ENCODE measurements at regions not wholly inside any gene's neighbourhood (a gene's known extent, or its start where the extent isn't known, plus 50 kb on each side); places are given as distances from the start of the nearest gene placed in this dataset.
"Not testable (repeated sequence)": the region's sequence is repeated elsewhere in the genome, so short reads cannot be mapped to it uniquely, and the experiment has no call there.

DNA sequence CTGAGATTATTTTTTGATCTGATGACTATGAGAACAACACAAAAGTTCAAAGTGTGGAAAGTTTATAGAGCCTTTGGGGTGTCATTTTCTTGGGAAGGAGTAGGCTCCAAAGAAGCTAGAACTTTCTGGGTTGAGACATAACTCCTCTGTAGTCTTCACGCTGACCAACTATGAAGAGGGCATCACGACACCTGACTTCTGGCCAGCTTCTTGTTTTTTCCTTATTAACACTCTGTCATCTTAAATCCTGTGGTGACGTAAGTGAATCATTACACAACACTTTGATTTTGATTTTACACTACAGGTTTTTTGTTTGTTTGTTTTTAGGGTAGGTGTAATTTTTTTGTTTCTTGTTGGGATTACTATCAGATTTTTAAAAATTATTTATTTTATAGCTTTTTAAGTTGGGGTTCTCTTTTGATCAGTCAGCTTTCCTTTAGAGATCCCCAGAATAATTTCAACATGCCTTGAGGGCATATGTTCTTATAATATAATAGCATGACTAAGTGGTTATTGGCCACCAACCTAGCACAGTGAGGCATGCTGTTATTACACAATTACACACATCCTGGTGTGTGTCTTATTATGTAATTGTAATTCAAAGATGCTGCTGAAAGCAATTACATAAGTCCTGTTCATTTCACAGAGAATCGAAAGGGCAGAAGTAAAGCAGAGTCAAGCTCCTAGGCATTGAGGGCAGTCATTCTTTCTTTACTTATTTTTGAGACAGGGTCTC is 281.6 kb upstream of the NOTCH2NLA start:
- DNase-seq (ENCODE audit: low read depth in 6 of 9, low spot score in 9 of 9); H3K4me1 ChIP-seq (ENCODE audit: control insufficient read depth in 2 of 2, insufficient read depth in 2 of 2, low read length in 2 of 2): not testable (repeated sequence)
- no CpG with 5 or more reads among the region's 4 CpGs for WGBS

DNA sequence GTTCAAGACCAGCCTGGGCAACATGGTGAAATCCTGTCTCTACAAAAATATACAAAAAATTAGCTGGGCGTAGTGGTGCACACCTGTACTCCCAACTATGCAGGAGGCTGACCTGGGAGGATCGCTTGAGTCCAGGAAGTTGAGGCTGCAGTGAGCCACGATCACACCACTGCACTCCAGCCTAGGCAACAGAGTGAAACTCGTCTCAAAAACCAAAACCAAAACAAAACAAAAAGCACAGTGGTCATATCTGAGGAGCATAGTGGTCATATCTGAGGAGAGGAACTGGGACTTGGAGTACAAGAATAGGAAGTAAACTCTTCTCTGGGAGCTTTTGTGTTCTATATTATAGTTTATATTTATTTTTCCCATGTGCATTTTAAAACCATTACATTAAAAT is 275.3 kb upstream of the NOTCH2NLA start:
- not testable (repeated sequence) for H3K27ac ChIP-seq (ENCODE audit: low read depth in 1 of 2, low read length in 1 of 2); H3K4me1 ChIP-seq (ENCODE audit: control insufficient read depth in 2 of 2, insufficient read depth in 2 of 2, low read length in 2 of 2); H3K36me3 ChIP-seq (ENCODE audit: control insufficient read depth in 2 of 2, insufficient read depth in 2 of 2, low read length in 1 of 2); H3K9me3 ChIP-seq (ENCODE audit: control insufficient read depth in 2 of 2, insufficient read depth in 1 of 2, low read length in 1 of 2); H3K4me3 ChIP-seq (ENCODE audit: low read length in 2 of 2); DNase-seq (ENCODE audit: low read depth in 6 of 9, low spot score in 9 of 9); H3K27me3 ChIP-seq (ENCODE audit: control insufficient read depth in 2 of 2, insufficient read depth in 1 of 2, low read length in 1 of 2)
- 83% methylated on average over 3 of the region's 4 CpGs for WGBS

More for the DNA sequence above, 281.6 kb upstream of the NOTCH2NLA start:
- not testable (repeated sequence) for H3K36me3 ChIP-seq (ENCODE audit: control insufficient read depth in 2 of 2, insufficient read depth in 2 of 2, low read length in 1 of 2); H3K9me3 ChIP-seq (ENCODE audit: control insufficient read depth in 2 of 2, insufficient read depth in 1 of 2, low read length in 1 of 2); H3K4me3 ChIP-seq (ENCODE audit: low read length in 2 of 2); H3K27ac ChIP-seq (ENCODE audit: low read depth in 1 of 2, low read length in 1 of 2); H3K27me3 ChIP-seq (ENCODE audit: control insufficient read depth in 2 of 2, insufficient read depth in 1 of 2, low read length in 1 of 2)

DNA sequence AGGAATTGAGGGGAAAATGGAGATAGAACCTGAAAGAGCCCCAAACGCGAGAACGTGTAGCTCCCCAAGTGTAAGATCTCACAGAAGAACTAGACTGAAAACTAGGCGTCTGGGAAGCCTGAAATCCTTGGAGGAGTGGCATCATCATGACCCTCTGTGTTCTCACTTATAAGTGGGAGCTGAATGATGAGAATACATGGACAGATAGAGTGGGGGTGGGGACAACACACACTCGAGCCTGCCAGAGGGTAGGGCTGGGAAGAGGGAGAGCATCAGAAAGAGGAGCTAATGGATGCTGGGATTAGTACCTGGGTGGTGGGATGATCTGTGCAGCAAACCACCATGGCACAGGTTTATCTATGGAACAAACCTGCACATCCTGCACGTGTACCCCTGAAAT is 258.7 kb upstream of the NOTCH2NLA start:
- not testable (repeated sequence) for DNase-seq (ENCODE audit: low read depth in 6 of 9, low spot score in 9 of 9); H3K4me3 ChIP-seq (ENCODE audit: low read length in 2 of 2); H3K4me1 ChIP-seq (ENCODE audit: control insufficient read depth in 2 of 2, insufficient read depth in 2 of 2, low read length in 2 of 2); H3K9me3 ChIP-seq (ENCODE audit: control insufficient read depth in 2 of 2, insufficient read depth in 1 of 2, low read length in 1 of 2); H3K27ac ChIP-seq (ENCODE audit: low read depth in 1 of 2, low read length in 1 of 2); H3K36me3 ChIP-seq (ENCODE audit: control insufficient read depth in 2 of 2, insufficient read depth in 2 of 2, low read length in 1 of 2); H3K27me3 ChIP-seq (ENCODE audit: control insufficient read depth in 2 of 2, insufficient read depth in 1 of 2, low read length in 1 of 2)
- no CpG with 5 or more reads among the region's 6 CpGs for WGBS

GRCh38 chr1:146487155-146487554 is 258.3 kb upstream of the NOTCH2NLA start:
- H3K9me3 ChIP-seq (ENCODE audit: control insufficient read depth in 2 of 2, insufficient read depth in 1 of 2, low read length in 1 of 2); H3K27me3 ChIP-seq (ENCODE audit: control insufficient read depth in 2 of 2, insufficient read depth in 1 of 2, low read length in 1 of 2); H3K36me3 ChIP-seq (ENCODE audit: control insufficient read depth in 2 of 2, insufficient read depth in 2 of 2, low read length in 1 of 2); DNase-seq (ENCODE audit: low read depth in 6 of 9, low spot score in 9 of 9); H3K4me1 ChIP-seq (ENCODE audit: control insufficient read depth in 2 of 2, insufficient read depth in 2 of 2, low read length in 2 of 2); H3K27ac ChIP-seq (ENCODE audit: low read depth in 1 of 2, low read length in 1 of 2): not testable (repeated sequence)
- peak overlapping the region in 1 of 2 donors; percentile 27 for H3K4me3 ChIP-seq (ENCODE audit: low read length in 2 of 2)
- 11% methylated on average over 11 of the region's 24 CpGs for WGBS

DNA sequence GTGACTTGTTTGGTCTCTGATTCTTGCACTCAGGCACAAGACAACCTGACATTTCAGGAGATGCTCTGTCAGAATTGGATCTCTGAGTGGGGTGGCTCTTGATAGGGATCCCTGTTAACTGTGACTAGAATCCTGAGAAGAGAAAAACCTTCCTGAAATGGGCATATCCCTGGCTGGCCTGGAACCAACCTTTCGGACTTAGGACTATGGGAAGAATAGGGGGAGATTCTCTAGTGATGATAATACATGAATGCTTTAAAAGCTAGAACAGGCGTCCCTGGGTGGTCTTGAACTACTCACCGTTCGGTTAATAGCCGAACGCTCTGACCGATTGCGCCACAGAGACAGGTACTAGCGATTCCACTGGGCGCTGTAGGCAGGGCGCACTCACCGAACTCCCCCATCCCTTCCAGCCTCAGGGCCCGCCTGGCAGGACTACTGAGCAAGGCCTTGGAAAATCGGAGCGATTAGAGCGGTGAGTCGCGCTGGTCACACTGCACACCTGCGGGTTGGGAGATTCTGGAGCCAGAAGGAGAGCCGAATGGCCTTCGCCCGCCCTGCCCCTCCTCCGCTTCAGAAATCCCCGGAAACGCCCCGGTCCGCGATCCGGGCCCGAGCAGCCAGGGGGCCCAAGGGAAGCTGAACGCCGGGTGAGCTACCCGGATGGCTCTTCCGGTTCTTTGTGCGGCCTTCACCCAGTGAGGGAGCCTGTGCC is 257.6 kb upstream of the NOTCH2NLA start:
- H3K27ac ChIP-seq (ENCODE audit: low read depth in 1 of 2, low read length in 1 of 2); H3K27me3 ChIP-seq (ENCODE audit: control insufficient read depth in 2 of 2, insufficient read depth in 1 of 2, low read length in 1 of 2); H3K36me3 ChIP-seq (ENCODE audit: control insufficient read depth in 2 of 2, insufficient read depth in 2 of 2, low read length in 1 of 2); H3K4me1 ChIP-seq (ENCODE audit: control insufficient read depth in 2 of 2, insufficient read depth in 2 of 2, low read length in 2 of 2); H3K9me3 ChIP-seq (ENCODE audit: control insufficient read depth in 2 of 2, insufficient read depth in 1 of 2, low read length in 1 of 2): not testable (repeated sequence)
- DNase-seq (ENCODE audit: low read depth in 6 of 9, low spot score in 9 of 9): peak in 1 of 9 donors; percentile 13
- 32% methylated on average over 25 of the region's 35 CpGs for WGBS
- peak overlapping the region in 1 of 2 donors; percentile 27 for H3K4me3 ChIP-seq (ENCODE audit: low read length in 2 of 2)

- not testable (repeated sequence) for H3K27ac ChIP-seq (ENCODE audit: low read depth in 1 of 2, low read length in 1 of 2); H3K36me3 ChIP-seq (ENCODE audit: control insufficient read depth in 2 of 2, insufficient read depth in 2 of 2, low read length in 1 of 2); DNase-seq (ENCODE audit: low read depth in 6 of 9, low spot score in 9 of 9); H3K9me3 ChIP-seq (ENCODE audit: control insufficient read depth in 2 of 2, insufficient read depth in 1 of 2, low read length in 1 of 2); H3K4me3 ChIP-seq (ENCODE audit: low read length in 2 of 2); H3K27me3 ChIP-seq (ENCODE audit: control insufficient read depth in 2 of 2, insufficient read depth in 1 of 2, low read length in 1 of 2); H3K4me1 ChIP-seq (ENCODE audit: control insufficient read depth in 2 of 2, insufficient read depth in 2 of 2, low read length in 2 of 2)
- 60% methylated on average over 1 of the region's 2 CpGs for WGBS
Observed at GRCh38 chr1:146484195-146484594, 255.4 kb upstream of the NOTCH2NLA start.

DNA sequence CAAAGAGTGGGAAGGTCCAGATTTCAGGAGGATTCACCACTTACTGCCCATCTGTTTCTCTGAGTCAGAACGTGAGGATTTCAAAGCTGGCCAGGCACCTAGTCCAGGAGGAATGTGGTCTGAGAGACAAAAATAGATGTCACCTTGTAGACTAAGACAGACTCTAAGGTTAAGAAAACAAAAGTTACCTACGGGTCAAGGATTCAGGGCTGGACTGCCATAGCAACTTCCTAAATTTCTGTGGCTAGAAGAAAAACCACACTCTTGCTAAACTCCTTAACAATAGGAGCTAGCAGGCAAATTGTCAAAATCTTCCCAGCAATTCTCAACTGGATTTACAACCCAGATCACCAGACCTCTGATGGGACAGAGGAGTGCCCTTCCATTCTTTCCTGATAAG is 250.4 kb upstream of the NOTCH2NLA start:
- H3K27ac ChIP-seq (ENCODE audit: low read depth in 1 of 2, low read length in 1 of 2); H3K36me3 ChIP-seq (ENCODE audit: control insufficient read depth in 2 of 2, insufficient read depth in 2 of 2, low read length in 1 of 2); H3K4me3 ChIP-seq (ENCODE audit: low read length in 2 of 2); H3K4me1 ChIP-seq (ENCODE audit: control insufficient read depth in 2 of 2, insufficient read depth in 2 of 2, low read length in 2 of 2); DNase-seq (ENCODE audit: low read depth in 6 of 9, low spot score in 9 of 9); H3K27me3 ChIP-seq (ENCODE audit: control insufficient read depth in 2 of 2, insufficient read depth in 1 of 2, low read length in 1 of 2); H3K9me3 ChIP-seq (ENCODE audit: control insufficient read depth in 2 of 2, insufficient read depth in 1 of 2, low read length in 1 of 2): not testable (repeated sequence)
- 44% methylated on average over 1 of the region's 2 CpGs for WGBS

DNA sequence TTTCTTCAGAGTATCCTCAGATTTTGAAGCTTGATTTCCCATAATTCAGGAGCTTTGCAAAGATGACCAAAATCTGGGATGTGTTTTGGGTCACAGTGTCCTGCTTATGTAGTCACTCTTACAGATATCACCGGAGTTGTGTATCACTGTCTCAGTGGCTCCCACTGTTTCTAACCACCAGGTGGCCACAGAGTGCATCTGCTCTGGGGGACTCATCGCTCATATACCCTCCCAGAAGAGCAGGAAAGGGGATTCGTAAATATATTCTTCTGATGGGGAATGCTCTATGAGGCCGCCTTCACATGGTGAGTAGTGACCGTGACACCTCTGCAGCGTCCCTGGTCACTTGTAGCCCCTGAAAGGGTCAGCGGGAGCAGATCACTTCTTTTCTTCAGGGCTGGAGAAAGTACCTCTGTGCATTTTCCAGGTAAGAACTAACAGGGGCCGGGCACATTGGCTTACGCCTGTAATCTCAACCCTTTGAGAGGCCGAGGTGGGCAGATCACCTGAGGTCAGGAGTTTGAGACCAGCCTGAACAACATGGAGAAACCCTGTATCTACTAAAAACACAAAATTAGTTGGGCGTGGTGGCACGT is 249.4 kb upstream of the NOTCH2NLA start:
- not testable (repeated sequence) for H3K4me3 ChIP-seq (ENCODE audit: low read length in 2 of 2); H3K27me3 ChIP-seq (ENCODE audit: control insufficient read depth in 2 of 2, insufficient read depth in 1 of 2, low read length in 1 of 2); H3K36me3 ChIP-seq (ENCODE audit: control insufficient read depth in 2 of 2, insufficient read depth in 2 of 2, low read length in 1 of 2); H3K27ac ChIP-seq (ENCODE audit: low read depth in 1 of 2, low read length in 1 of 2); H3K9me3 ChIP-seq (ENCODE audit: control insufficient read depth in 2 of 2, insufficient read depth in 1 of 2, low read length in 1 of 2); H3K4me1 ChIP-seq (ENCODE audit: control insufficient read depth in 2 of 2, insufficient read depth in 2 of 2, low read length in 2 of 2)
- DNase-seq (ENCODE audit: low read depth in 6 of 9, low spot score in 9 of 9): peak in 2 of 9 donors; percentile 4 to 52
- WGBS: 66% methylated on average over 12 of the region's 12 CpGs

DNA sequence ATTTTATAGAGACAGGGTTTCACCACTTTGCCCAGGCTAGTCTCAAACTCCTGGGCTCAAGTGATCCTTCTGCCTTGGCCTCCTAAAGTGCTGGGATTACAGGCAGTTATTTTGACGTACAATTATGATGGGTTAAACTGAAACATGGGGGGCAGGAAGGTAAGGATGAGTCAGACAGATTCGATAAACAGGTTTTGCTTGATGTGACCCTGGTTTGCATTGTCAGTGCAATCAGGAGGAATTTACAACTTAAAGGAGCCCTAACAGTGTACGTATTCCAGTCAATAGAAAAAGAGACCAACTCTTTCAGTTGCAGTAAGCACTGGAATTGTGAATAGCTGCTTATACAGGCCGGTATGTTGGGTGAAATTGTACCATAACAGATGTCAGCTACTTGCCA is 246.3 kb upstream of the NOTCH2NLA start:
- not testable (repeated sequence) for H3K9me3 ChIP-seq (ENCODE audit: control insufficient read depth in 2 of 2, insufficient read depth in 1 of 2, low read length in 1 of 2); H3K36me3 ChIP-seq (ENCODE audit: control insufficient read depth in 2 of 2, insufficient read depth in 2 of 2, low read length in 1 of 2); DNase-seq (ENCODE audit: low read depth in 6 of 9, low spot score in 9 of 9); H3K4me3 ChIP-seq (ENCODE audit: low read length in 2 of 2); H3K27me3 ChIP-seq (ENCODE audit: control insufficient read depth in 2 of 2, insufficient read depth in 1 of 2, low read length in 1 of 2); H3K27ac ChIP-seq (ENCODE audit: low read depth in 1 of 2, low read length in 1 of 2); H3K4me1 ChIP-seq (ENCODE audit: control insufficient read depth in 2 of 2, insufficient read depth in 2 of 2, low read length in 2 of 2)
- WGBS: 94% methylated on average over 4 of the region's 4 CpGs
